Muscle of leg (tissue), 3 donors: ENCODE measurements at regions not wholly inside any gene's neighbourhood (a gene's known extent, or its start where the extent isn't known, plus 50 kb on each side); places are given as distances from the start of the nearest gene placed in this dataset.

Experiments used
- DNase-seq: peaks from one replicate; pipeline ENCODE4 v3.0.0; 2013
- H3K27ac ChIP-seq: one replicate; pipeline ENCODE4 v1.5.1; 2013; ENCODE audit warnings: mild to moderate bottlenecking, low read length, control low read depth
- H3K27me3 ChIP-seq: one replicate; pipeline ENCODE4 v1.6.1; 2013; ENCODE audit warnings: low read length; ENCODE audit not compliant: control insufficient read depth, insufficient read depth
- H3K36me3 ChIP-seq: one replicate; pipeline ENCODE4 v1.6.1; 2013; ENCODE audit warnings: low read length; ENCODE audit not compliant: control insufficient read depth, insufficient read depth
- H3K4me1 ChIP-seq: one replicate; pipeline ENCODE4 v1.6.1; 2013; ENCODE audit warnings: low read length; ENCODE audit not compliant: control insufficient read depth, insufficient read depth
- H3K4me3 ChIP-seq: one replicate; pipeline ENCODE4 v1.5.1; 2013; ENCODE audit warnings: low read length, control low read depth
- H3K9me3 ChIP-seq: replicated peaks from 2 replicates; pipeline ENCODE4 v1.6.1; 2013; ENCODE audit warnings: low read depth, low read length; ENCODE audit not compliant: control insufficient read depth
- WGBS: methylation state at CpG from one replicate; pipeline ENCODE4 v1.1.5; 2013; ENCODE audit warnings: missing lambda C conversion rate; ENCODE audit not compliant: insufficient coverage; 5-methylcytosine and 5-hydroxymethylcytosine counted together

DNA sequence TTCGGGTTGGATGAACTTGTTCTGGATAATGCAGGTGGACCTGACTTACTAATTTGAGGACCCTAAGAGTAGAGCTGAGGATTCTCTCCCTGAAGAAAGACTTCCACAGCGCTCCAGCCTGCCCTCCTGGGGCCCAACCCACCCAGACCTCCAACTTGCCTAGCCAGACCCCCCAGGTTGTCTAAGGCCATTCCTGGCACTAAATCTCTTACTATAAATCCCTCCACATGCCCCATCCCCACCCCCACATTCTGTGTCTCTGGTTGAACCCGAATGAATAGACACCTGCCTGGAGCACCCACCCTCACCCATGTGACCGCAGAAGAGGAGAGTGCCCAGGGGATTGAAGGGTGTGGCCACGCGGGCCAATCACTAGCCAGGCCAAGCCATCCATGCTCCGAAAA is 1480.0 kb downstream of the TBC1D22A start:
- H3K4me3 ChIP-seq, result no peak overlapping the region
- no peaks in the 10 kb centered on the region for H3K9me3 ChIP-seq
- peaks cover 2% of the 10 kb centered on the region for H3K27me3 ChIP-seq
- no peaks in the 10 kb centered on the region for H3K4me1 ChIP-seq
- 93% methylated on average over 3 of the region's 7 CpGs for WGBS
- DNase-seq, result no peak
- no peaks in the 10 kb centered on the region for H3K36me3 ChIP-seq
- no peak overlapping the region for H3K27ac ChIP-seq

- 78% methylated on average over 15 of the region's 16 CpGs for WGBS
- Histone ChIP-seq H3K27ac (no peak overlapping the region), H3K4me1 (no peaks in the 10 kb centered on the region), H3K36me3 (no peaks in the 10 kb centered on the region), H3K27me3 (peaks cover 2% of the 10 kb centered on the region), H3K9me3 (no peaks in the 10 kb centered on the region), H3K4me3 (no peak overlapping the region)
- no peak for DNase-seq
These were observed 1479.2 kb downstream of the TBC1D22A start for GRCh38 chr22:48241658-48242057.

- no peaks in the 10 kb centered on the region for H3K4me1 ChIP-seq
- no peaks in the 10 kb centered on the region for H3K9me3 ChIP-seq
- H3K27ac ChIP-seq, result no peak overlapping the region
- peaks cover 2% of the 10 kb centered on the region for H3K27me3 ChIP-seq
- DNase-seq, result no peak
- WGBS, result 96% methylated on average over 3 of the region's 8 CpGs
- no peaks in the 10 kb centered on the region for H3K36me3 ChIP-seq
- no peak overlapping the region for H3K4me3 ChIP-seq
These were observed 1478.4 kb downstream of the TBC1D22A start for GRCh38 chr22:48240935-48241230.

- Histone ChIP-seq H3K4me1 (no peaks in the 10 kb centered on the region), H3K36me3 (no peaks in the 10 kb centered on the region), H3K27ac (no peak overlapping the region), H3K9me3 (no peaks in the 10 kb centered on the region), H3K27me3 (peaks cover 2% of the 10 kb centered on the region), H3K4me3 (no peak overlapping the region)
- DNase-seq, result no peak
- whole genome bisulfite sequencing, result no CpG with 5 or more reads among the region's 13 CpGs
These were observed 1477.9 kb downstream of the TBC1D22A start for GRCh38 chr22:48240148-48240934.

GRCh38 chr22:48239461-48240147 is 1477.2 kb downstream of the TBC1D22A start:
- no peaks in the 10 kb centered on the region for H3K36me3 ChIP-seq
- peaks cover 2% of the 10 kb centered on the region for H3K27me3 ChIP-seq
- no peaks in the 10 kb centered on the region for H3K4me1 ChIP-seq
- no peak overlapping the region for H3K4me3 ChIP-seq
- no peaks in the 10 kb centered on the region for H3K9me3 ChIP-seq
- 40% methylated on average over 3 of the region's 11 CpGs for WGBS
- DNase-seq, result no peak
- no peak overlapping the region for H3K27ac ChIP-seq

GRCh38 chr22:48238966-48239365 is 1476.5 kb downstream of the TBC1D22A start:
- Histone ChIP-seq H3K36me3 (no peaks in the 10 kb centered on the region), H3K4me3 (no peak overlapping the region), H3K4me1 (no peaks in the 10 kb centered on the region), H3K9me3 (peaks cover 2% of the 10 kb centered on the region), H3K27ac (no peak overlapping the region), H3K27me3 (peaks cover 2% of the 10 kb centered on the region)
- 34% methylated on average over 5 of the region's 12 CpGs for WGBS
- no peak for DNase-seq

GRCh38 chr22:48238284-48238915 is 1476.0 kb downstream of the TBC1D22A start:
- H3K4me1 ChIP-seq, result no peaks in the 10 kb centered on the region
- H3K9me3 ChIP-seq, result peaks cover 4% of the 10 kb centered on the region
- peaks cover 2% of the 10 kb centered on the region for H3K27me3 ChIP-seq
- DNase-seq, result no peak
- no peak overlapping the region for H3K4me3 ChIP-seq
- no peak overlapping the region for H3K27ac ChIP-seq
- H3K36me3 ChIP-seq, result no peaks in the 10 kb centered on the region
- 87% methylated on average over 8 of the region's 9 CpGs for WGBS

- Histone ChIP-seq H3K36me3 (no peaks in the 10 kb centered on the region), H3K4me3 (no peak overlapping the region), H3K27ac (no peak overlapping the region), H3K27me3 (peaks cover 2% of the 10 kb centered on the region), H3K4me1 (no peaks in the 10 kb centered on the region), H3K9me3 (peaks cover 6% of the 10 kb centered on the region)
- WGBS, result 92% methylated on average over 16 of the region's 21 CpGs
- no peak for DNase-seq
These were observed 1475.2 kb downstream of the TBC1D22A start for GRCh38 chr22:48237466-48238283.

GRCh38 chr22:48236261-48236660 is 1473.8 kb downstream of the TBC1D22A start:
- WGBS, result no CpG with 5 or more reads among the region's 4 CpGs
- peaks cover 2% of the 10 kb centered on the region for H3K27me3 ChIP-seq
- DNase-seq, result no peak

DNA sequence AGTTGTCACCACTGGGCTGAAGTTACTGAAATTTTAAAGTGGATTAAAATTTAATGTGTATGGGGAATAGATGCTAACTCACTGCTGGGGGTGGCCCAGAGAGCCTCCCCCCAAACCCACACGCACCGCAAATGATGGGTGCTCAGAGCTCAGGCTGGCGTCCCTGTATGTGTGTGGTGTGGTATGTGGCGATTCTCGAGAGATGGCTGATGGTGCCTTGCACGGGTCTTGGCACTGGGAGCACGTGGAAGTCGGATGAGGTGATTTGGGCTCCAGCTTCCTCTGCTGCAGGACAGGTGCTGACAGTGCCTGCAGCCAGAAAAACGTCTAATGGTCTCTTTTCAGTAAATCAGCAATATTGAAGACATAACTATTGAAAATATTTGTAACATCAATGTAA is 1473.3 kb downstream of the TBC1D22A start:
- Histone ChIP-seq H3K4me3 (no peak overlapping the region), H3K36me3 (no peaks in the 10 kb centered on the region), H3K27me3 (peaks cover 2% of the 10 kb centered on the region), H3K4me1 (no peaks in the 10 kb centered on the region), H3K9me3 (peaks cover 6% of the 10 kb centered on the region), H3K27ac (no peak overlapping the region)
- WGBS, result 88% methylated on average over 6 of the region's 9 CpGs
- DNase-seq, result no peak

More at GRCh38 chr22:48236261-48236660, 1473.8 kb downstream of the TBC1D22A start:
- Histone ChIP-seq H3K4me1 (no peaks in the 10 kb centered on the region), H3K27ac (no peak overlapping the region), H3K36me3 (no peaks in the 10 kb centered on the region), H3K9me3 (peaks cover 6% of the 10 kb centered on the region), H3K4me3 (no peak overlapping the region)
